PC-9 (cell line): ENCODE measurements at regions not wholly inside any gene's neighbourhood (a gene's known extent, or its start where the extent isn't known, plus 50 kb on each side); places are given as distances from the start of the nearest gene placed in this dataset.
"Not testable (repeated sequence)": the region's sequence is repeated elsewhere in the genome, so short reads cannot be mapped to it uniquely, and the experiment has no call there.

ENCODE experiments used
- EZH2 ChIP-seq: fragments of 200-600 bp; sonication (generic); IDR thresholded peaks from 2 replicates; pipeline ENCODE4 v1.8.0; 2017; ENCODE audit warnings: antibody characterized with exemption, low read depth
- TF ChIP-seq, protein P1 (sequence below): fragments of 200-600 bp; sonication (generic); conservative IDR thresholded peaks from 2 replicates; pipeline ENCODE4 v1.6.1; 2017; ENCODE audit warnings: mixed run types, antibody characterized with exemption, mild to moderate bottlenecking, moderate library complexity

DNA sequence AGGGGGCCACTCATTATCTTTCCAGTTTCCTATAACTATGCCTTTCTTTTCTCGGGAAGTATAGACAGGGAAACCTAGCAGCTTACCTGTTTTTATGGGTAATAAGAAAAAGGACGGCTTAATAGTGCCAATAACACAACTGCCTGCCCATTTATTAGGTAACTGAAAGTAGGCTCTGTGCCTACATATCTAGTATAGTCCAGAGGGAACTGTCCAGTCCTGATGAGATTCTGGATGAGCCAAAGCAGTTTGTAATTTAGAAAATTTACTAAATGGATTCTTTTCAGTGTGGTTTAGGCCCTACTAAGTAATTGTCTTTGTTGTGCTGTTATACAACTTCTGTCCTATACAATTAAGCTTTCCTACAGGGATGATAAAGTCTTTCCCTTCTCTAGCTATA lies 125.5 kb upstream of the CCZ1B start:
- TF ChIP-seq EZH2 = not testable (repeated sequence)
- TF ChIP-seq, protein P1, sequence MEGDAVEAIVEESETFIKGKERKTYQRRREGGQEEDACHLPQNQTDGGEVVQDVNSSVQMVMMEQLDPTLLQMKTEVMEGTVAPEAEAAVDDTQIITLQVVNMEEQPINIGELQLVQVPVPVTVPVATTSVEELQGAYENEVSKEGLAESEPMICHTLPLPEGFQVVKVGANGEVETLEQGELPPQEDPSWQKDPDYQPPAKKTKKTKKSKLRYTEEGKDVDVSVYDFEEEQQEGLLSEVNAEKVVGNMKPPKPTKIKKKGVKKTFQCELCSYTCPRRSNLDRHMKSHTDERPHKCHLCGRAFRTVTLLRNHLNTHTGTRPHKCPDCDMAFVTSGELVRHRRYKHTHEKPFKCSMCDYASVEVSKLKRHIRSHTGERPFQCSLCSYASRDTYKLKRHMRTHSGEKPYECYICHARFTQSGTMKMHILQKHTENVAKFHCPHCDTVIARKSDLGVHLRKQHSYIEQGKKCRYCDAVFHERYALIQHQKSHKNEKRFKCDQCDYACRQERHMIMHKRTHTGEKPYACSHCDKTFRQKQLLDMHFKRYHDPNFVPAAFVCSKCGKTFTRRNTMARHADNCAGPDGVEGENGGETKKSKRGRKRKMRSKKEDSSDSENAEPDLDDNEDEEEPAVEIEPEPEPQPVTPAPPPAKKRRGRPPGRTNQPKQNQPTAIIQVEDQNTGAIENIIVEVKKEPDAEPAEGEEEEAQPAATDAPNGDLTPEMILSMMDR = not testable (repeated sequence)
